ENCODE measurements at regions not wholly inside any gene's neighbourhood (a gene's known extent, or its start where the extent isn't known, plus 50 kb on each side); places are given as distances from the start of the nearest gene placed in this dataset.

DNA sequence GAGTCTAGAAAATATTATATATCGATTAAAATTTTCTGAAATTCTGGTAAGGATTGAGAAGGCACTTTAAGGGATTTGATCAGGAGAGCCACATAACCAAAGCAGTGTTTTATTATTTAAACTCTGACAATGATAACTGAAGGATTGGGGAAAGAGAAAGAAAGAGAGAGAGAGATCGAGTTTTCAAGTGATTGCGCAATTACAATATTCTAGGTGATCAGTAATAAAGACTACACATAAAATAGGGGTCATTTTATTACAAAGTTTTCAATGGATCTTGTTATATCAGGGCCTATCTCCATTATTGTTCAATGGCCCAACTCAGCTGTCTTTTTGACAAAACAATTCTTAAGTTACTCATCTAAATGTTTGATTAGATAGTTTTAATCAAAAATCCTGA, 541.5 kb upstream of the ZWINT start:
- TF ChIP-seq, protein P1, sequence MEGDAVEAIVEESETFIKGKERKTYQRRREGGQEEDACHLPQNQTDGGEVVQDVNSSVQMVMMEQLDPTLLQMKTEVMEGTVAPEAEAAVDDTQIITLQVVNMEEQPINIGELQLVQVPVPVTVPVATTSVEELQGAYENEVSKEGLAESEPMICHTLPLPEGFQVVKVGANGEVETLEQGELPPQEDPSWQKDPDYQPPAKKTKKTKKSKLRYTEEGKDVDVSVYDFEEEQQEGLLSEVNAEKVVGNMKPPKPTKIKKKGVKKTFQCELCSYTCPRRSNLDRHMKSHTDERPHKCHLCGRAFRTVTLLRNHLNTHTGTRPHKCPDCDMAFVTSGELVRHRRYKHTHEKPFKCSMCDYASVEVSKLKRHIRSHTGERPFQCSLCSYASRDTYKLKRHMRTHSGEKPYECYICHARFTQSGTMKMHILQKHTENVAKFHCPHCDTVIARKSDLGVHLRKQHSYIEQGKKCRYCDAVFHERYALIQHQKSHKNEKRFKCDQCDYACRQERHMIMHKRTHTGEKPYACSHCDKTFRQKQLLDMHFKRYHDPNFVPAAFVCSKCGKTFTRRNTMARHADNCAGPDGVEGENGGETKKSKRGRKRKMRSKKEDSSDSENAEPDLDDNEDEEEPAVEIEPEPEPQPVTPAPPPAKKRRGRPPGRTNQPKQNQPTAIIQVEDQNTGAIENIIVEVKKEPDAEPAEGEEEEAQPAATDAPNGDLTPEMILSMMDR (IDR thresholded peaks at IDR 0.05; ENCODE audit: low read depth, low read length), result no peak

DNA sequence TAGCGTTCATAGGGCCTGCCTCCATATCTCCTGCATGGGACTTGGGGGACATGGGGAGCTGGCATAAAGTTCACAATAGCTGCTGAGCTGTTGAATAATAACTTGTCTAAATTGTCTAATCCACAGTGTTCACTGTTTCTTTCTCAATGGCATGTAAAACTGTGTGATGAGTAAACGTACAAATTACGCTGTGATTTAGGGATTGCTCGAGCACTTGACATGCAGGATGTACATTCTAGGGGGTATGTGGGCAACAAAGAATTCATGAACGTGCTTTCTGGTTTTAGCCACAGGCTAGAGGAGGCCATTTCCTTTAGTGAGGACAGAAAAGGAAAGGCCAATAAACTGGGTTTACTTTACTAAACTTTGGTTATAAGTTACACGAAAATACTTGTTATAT, 534.2 kb upstream of the ZWINT start:
- no peak overlapping the region for H3K4me3 ChIP-seq (ENCODE audit: low read depth, low read length)
- TF ChIP-seq, protein P1 (IDR thresholded peaks at IDR 0.05; ENCODE audit: low read depth, low read length), result no peak

More for the DNA sequence above, 541.5 kb upstream of the ZWINT start:
- no peak overlapping the region for H3K4me3 ChIP-seq (ENCODE audit: low read depth, low read length)

DNA sequence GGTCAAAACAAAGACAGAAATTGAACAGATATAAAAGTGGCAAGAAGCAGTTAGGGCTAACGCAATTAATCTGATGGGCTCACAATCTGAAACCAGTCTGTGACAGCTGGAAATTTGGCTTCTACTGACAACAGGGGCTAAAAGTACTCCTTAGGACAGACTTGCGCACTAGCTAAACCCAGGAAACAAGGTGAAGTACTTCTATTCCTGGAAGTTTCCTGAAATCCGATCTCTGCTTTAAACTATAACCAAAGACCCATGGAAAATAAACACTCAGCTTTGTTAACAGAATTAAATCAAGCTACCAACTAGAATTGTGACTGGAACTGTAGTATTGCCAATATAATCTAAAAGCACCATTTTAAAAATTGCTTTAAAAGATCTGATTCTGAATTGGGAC, 520.2 kb upstream of the ZWINT start:
- TF ChIP-seq, protein P1 (IDR thresholded peaks at IDR 0.05; ENCODE audit: low read depth, low read length), result no peak
- H3K4me3 ChIP-seq (ENCODE audit: low read depth, low read length), result no peak overlapping the region

DNA sequence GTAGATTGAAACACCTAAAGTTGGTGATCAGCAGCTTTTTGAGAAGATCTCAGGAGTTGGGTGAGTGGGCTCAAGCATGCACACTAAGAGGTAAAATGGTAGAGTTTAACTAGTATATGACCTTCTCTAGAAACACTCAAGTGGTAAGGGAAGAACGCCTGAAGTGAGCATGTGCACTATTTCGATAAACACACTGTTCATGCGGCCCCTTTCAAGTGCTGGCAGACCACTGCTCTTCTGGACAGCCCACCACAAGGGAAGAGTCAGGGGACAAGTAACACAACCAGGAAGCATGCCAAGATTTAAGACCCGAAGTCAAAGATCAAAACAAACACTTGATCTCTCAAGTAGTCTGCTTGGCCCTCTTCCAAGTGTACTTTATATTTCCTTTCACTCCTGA, 519.5 kb upstream of the ZWINT start:
- TF ChIP-seq, protein P1 (IDR thresholded peaks at IDR 0.05; ENCODE audit: low read depth, low read length), result no peak

DNA sequence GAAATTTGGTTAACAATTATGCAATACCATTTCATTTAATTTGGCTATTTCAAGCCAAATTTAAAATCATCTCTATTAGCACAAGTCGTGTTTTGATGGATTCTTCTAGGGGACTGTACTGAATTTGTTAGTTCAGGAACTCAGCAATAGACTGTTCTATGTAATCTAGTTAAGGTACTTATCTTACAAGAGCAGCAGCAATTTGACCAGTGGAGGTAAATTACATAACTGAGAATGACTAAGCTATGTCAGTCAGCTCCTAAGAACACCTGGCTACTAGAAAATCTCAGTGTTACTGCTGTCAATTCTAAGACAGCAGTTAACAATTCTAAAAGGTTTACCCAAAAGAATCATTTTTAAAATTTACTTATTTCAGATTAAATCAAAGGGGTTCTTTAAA, 513.9 kb upstream of the ZWINT start:
- H3K4me3 ChIP-seq (ENCODE audit: low read depth, low read length), result no peak overlapping the region
- TF ChIP-seq, protein P1 (IDR thresholded peaks at IDR 0.05; ENCODE audit: low read depth, low read length), result no peak

More for the DNA sequence above, 519.5 kb upstream of the ZWINT start:
- no peak overlapping the region for H3K4me3 ChIP-seq (ENCODE audit: low read depth, low read length)

DNA sequence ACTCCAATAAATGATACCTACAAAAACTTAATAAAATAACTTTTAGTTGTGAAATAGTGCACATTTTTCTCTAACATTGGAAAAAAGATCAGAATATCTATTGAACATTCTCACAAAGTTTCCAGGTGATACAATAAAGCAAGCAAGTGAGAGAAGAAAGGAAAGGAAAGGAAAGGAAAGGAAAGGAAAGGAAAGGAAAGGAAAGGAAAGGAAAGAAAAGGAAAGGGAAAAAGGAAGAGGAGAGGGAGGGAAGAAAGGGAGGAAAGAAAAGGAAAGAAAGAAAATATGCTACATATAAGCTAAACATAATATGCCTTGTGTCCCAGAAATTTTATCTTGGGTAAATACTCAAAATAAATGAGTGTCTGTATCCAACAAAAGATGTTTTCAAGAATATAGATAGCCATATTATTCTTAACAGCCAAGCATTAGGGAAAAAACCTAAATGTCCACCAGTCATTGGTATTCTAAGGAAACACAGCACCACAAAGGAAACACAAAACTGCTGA, 510.2 kb upstream of the ZWINT start:
- H3K4me3 ChIP-seq (ENCODE audit: low read depth, low read length), result no peak overlapping the region
- TF ChIP-seq, protein P1 (IDR thresholded peaks at IDR 0.05; ENCODE audit: low read depth, low read length), result no peak

DNA sequence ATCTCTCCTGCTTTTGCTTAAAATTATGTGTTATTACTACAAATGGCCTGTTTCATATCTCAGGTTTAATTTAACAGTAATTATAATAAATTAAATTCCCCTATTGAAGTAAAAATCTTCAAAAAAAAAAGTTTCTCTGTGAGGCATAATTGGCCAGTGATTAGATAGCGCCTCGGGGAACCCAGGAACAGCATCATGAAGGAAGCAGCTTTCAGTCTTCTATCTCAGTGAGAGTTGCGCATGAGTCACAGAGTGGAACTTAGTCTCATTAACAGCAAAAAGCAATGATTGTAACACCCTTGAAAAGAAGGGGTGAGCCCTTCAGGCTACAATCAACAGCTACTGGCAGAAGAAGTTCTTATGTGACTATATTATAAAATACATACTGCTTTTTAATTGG, 506.2 kb upstream of the ZWINT start:
- no peak overlapping the region for H3K4me3 ChIP-seq (ENCODE audit: low read depth, low read length)
- TF ChIP-seq, protein P1 (IDR thresholded peaks at IDR 0.05; ENCODE audit: low read depth, low read length), result no peak
